A673 (cell line): ENCODE measurements at regions not wholly inside any gene's neighbourhood (a gene's known extent, or its start where the extent isn't known, plus 50 kb on each side); places are given as distances from the start of the nearest gene placed in this dataset.

Source experiments
- BruUV-seq: library from RNA; stranded (reverse); fragments of 400-500 nt; replicated peaks from 2 replicates; lab custom pipeline; 2021; lab: Mats Ljungman, UMichigan
- CTCF ChIA-PET: fragments of 300-600 bp; sonication (Branson Sonifier 250); formaldehyde crosslinking; loops from one replicate; lab custom pipeline; 2022; ENCODE audit warnings: antibody characterized with exemption; lab: Charles Lee
- POLR2A ChIA-PET: fragments of 300-600 bp; sonication (Branson Sonifier 250); formaldehyde crosslinking; loops from one replicate; lab custom pipeline; 2022; ENCODE audit warnings: antibody characterized with exemption; ENCODE audit not compliant: low non-redundant PET; lab: Charles Lee
- DNase-seq: peaks from one replicate; pipeline ENCODE4 v3.0.0-alpha.2; 2015; ENCODE audit warnings: low spot score
- H3K27ac ChIP-seq: fragments of 200-600 bp; sonication (generic); 2 replicates; pipeline ENCODE4 v1.5.1; 2016; ENCODE audit warnings: mixed run types, low read depth, mild to moderate bottlenecking, mixed read lengths, antibody characterized with exemption, low read length; ENCODE audit not compliant: poor library complexity, severe bottlenecking
- H3K27me3 ChIP-seq: fragments of 200-600 bp; sonication (generic); replicated peaks from 2 replicates; pipeline ENCODE4 v1.6.1; 2017; ENCODE audit warnings: mixed run types, low read depth, mild to moderate bottlenecking, mixed read lengths, antibody characterized with exemption, low read length; ENCODE audit not compliant: insufficient read depth, poor library complexity
- H3K36me3 ChIP-seq: fragments of 200-600 bp; sonication (generic); 2 replicates; pipeline ENCODE4 v1.6.1; 2016; ENCODE audit warnings: mixed run types, mild to moderate bottlenecking, mixed read lengths, antibody characterized with exemption, low read length; ENCODE audit not compliant: insufficient read depth, poor library complexity, severe bottlenecking
- H3K4me1 ChIP-seq: fragments of 200-600 bp; sonication (generic); 2 replicates; pipeline ENCODE4 v1.6.1; 2017; ENCODE audit warnings: mixed run types, mild to moderate bottlenecking, mixed read lengths, antibody characterized with exemption, low read length; ENCODE audit not compliant: insufficient read depth, poor library complexity, severe bottlenecking
- H3K4me3 ChIP-seq: fragments of 200-600 bp; sonication (generic); 2 replicates; pipeline ENCODE4 v1.5.1; 2016; ENCODE audit warnings: low read depth, mixed run types, mild to moderate bottlenecking, mixed read lengths, low read length; ENCODE audit not compliant: poor library complexity, severe bottlenecking
- H3K9me3 ChIP-seq: fragments of 200-600 bp; sonication (generic); 2 replicates; pipeline ENCODE4 v1.6.1; 2016; ENCODE audit warnings: mixed run types, low read depth, mild to moderate bottlenecking, mixed read lengths, antibody characterized with exemption, low read length; ENCODE audit not compliant: poor library complexity, severe bottlenecking
- CTCF ChIP-seq: fragments of 300-800, 200-600 bp; sonication (generic); conservative IDR thresholded peaks from 2 replicates; pipeline ENCODE4 v1.5.1; 2017; ENCODE audit warnings: low read depth, mild to moderate bottlenecking, antibody characterized with exemption, low read length, moderate library complexity, mixed read lengths
- EZH2 ChIP-seq: fragments of 200-600 bp; sonication (generic); IDR thresholded peaks from 2 replicates; pipeline ENCODE4 v1.6.1; 2017; ENCODE audit warnings: borderline replicate concordance, low read depth, mild to moderate bottlenecking, mixed read lengths, antibody characterized with exemption, low read length; ENCODE audit not compliant: poor library complexity, severe bottlenecking
- intact Hi-C: fragments of 100-400 bp; cut with micrococcal nuclease; formaldehyde crosslinking; loops from one replicate; pipeline ENCODE4 v1.10.0; 2022; ENCODE audit not compliant: unreplicated experiment

- intact Hi-C loops = no loop called here
- H3K36me3 ChIP-seq = no peaks in the 10 kb centered on the region
- no peaks in the 10 kb centered on the region for H3K9me3 ChIP-seq
- BruUV-seq = no TSS peak
- ChIA-PET CTCF (no interaction called here), POLR2A (no interaction called here)
- H3K27me3 ChIP-seq = no peaks in the 10 kb centered on the region
- TF ChIP-seq CTCF = no peak
- TF ChIP-seq EZH2 = no peak
- DNase-seq = no peak
- no peaks in the 10 kb centered on the region for H3K4me1 ChIP-seq
- no peak overlapping the region for H3K27ac ChIP-seq
- no peak overlapping the region for H3K4me3 ChIP-seq
These were observed 135.2 kb downstream of the BARD1 start for GRCh38 chr2:214674278-214674677.

- no peak overlapping the region for H3K27ac ChIP-seq
- CTCF ChIA-PET = no interaction called here
These were observed 138.1 kb downstream of the BARD1 start for GRCh38 chr2:214671319-214671885.

GRCh38 chr2:214652473-214652872, 157.0 kb downstream of the BARD1 start:
- no peak for DNase-seq
- Histone ChIP-seq H3K4me3 (no peak overlapping the region), H3K27ac (no peak overlapping the region), H3K36me3 (no peaks in the 10 kb centered on the region), H3K27me3 (no peaks in the 10 kb centered on the region), H3K9me3 (no peaks in the 10 kb centered on the region), H3K4me1 (no peaks in the 10 kb centered on the region)
- no TSS peak for BruUV-seq
- POLR2A ChIA-PET = no interaction called here
- intact Hi-C loops = no loop called here
- CTCF ChIA-PET = no interaction called here
- TF ChIP-seq CTCF (no peak), EZH2 (no peak)

More at GRCh38 chr2:214671319-214671885, 138.1 kb downstream of the BARD1 start:
- H3K36me3 ChIP-seq = no peaks in the 10 kb centered on the region
- TF ChIP-seq CTCF = no peak
- no peak for TF ChIP-seq EZH2
- no peak for DNase-seq
- BruUV-seq = no TSS peak
- no peaks in the 10 kb centered on the region for H3K4me1 ChIP-seq
- intact Hi-C loops = no loop called here
- H3K27me3 ChIP-seq = no peaks in the 10 kb centered on the region
- POLR2A ChIA-PET = no interaction called here
- H3K9me3 ChIP-seq = no peaks in the 10 kb centered on the region
- no peak overlapping the region for H3K4me3 ChIP-seq
